Thoracic aorta (tissue), 2 donors: ENCODE measurements at regions not wholly inside any gene's neighbourhood (a gene's known extent, or its start where the extent isn't known, plus 50 kb on each side); places are given as distances from the start of the nearest gene placed in this dataset.

Experiments
- ATAC-seq: fragments of 150-250 bp; one replicate; pipeline ENCODE4 v1.8.0; 2017; ENCODE audit warnings: low read depth; ENCODE audit not compliant: insufficient number of reproducible peaks, low FRiP score
- DNase-seq: peaks from one replicate; pipeline ENCODE4 v3.0.0-alpha.2; 2020; ENCODE audit warnings: low spot score
- H3K27ac ChIP-seq, 2 donors: fragments of 200-600 bp; sonication (generic); 1 replicate in 1 of 2; 2 replicates in 1 of 2; pipeline ENCODE4 v1.5.1; 2016; ENCODE audit warnings: mild to moderate bottlenecking in 2 of 2, moderate library complexity in 2 of 2
- H3K27me3 ChIP-seq: fragments of 200-600 bp; sonication (generic); replicated peaks from 2 replicates; pipeline ENCODE4 v1.6.0; 2016; ENCODE audit warnings: mild to moderate bottlenecking; ENCODE audit not compliant: insufficient read depth
- H3K36me3 ChIP-seq: fragments of 200-600 bp; sonication (generic); one replicate; pipeline ENCODE4 v1.5.1; 2016
- H3K4me1 ChIP-seq, 2 donors: fragments of 200-600 bp; sonication (generic); 1 replicate in 1 of 2; 2 replicates in 1 of 2; pipeline versions ENCODE4 v1.5.1 to v1.6.0; 2016; ENCODE audit warnings: low read depth in 2 of 2, mild to moderate bottlenecking in 1 of 2; ENCODE audit not compliant: control insufficient read depth in 1 of 2
- H3K4me3 ChIP-seq: fragments of 200-600 bp; sonication (generic); 2 replicates; pipeline ENCODE4 v1.5.1; 2016; ENCODE audit warnings: mild to moderate bottlenecking
- H3K9me3 ChIP-seq: fragments of 200-600 bp; sonication (generic); 2 replicates; pipeline ENCODE4 v1.5.1; 2016
- CTCF ChIP-seq: fragments of 200-600 bp; sonication (generic); IDR thresholded peaks from one replicate; pipeline ENCODE4 v1.5.1; 2019; ENCODE audit warnings: antibody characterized with exemption

GRCh38 chr2:81747481-81748070 is 1443.0 kb upstream of the LRRTM1 start:
- no peaks in the 10 kb centered on the region for H3K36me3 ChIP-seq
- TF ChIP-seq CTCF, result no peak
- no peak overlapping the region for H3K27ac ChIP-seq
- H3K4me3 ChIP-seq, result no peak overlapping the region
- no peaks in the 10 kb centered on the region for H3K9me3 ChIP-seq
- DNase-seq (no peak), ATAC-seq (no peak)
- H3K27me3 ChIP-seq, result no peaks in the 10 kb centered on the region
- no peaks in the 10 kb centered on the region for H3K4me1 ChIP-seq

DNA sequence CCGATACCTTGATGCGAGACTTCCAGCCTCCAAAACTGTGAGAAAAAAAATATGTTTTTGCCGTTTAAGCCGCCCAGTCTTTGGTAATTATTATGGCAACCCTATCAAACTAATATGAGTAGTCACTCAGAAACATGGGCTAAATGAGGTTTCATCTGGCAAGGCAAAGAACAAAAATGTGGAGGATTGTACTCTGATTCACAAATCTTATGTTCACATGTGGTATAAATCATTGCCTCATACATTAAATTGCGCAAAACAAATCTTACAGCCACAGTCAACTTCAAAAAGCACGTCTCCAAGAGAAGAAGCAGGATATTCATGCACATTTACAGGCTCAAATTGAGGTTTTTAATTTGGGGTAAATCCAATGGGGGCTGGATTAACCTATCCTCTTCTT is 1435.4 kb upstream of the LRRTM1 start:
- Histone ChIP-seq H3K27ac (no peak overlapping the region), H3K9me3 (no peaks in the 10 kb centered on the region), H3K4me1 (no peaks in the 10 kb centered on the region), H3K4me3 (no peak overlapping the region), H3K27me3 (no peaks in the 10 kb centered on the region), H3K36me3 (no peaks in the 10 kb centered on the region)
- DNase-seq (no peak), ATAC-seq (no peak)
- no peak for TF ChIP-seq CTCF

- Histone ChIP-seq H3K9me3 (no peaks in the 10 kb centered on the region), H3K27ac (no peak overlapping the region), H3K4me3 (no peak overlapping the region), H3K36me3 (no peaks in the 10 kb centered on the region), H3K27me3 (no peaks in the 10 kb centered on the region), H3K4me1 (no peaks in the 10 kb centered on the region)
- no peak for ATAC-seq
- no peak for DNase-seq
- TF ChIP-seq CTCF, result no peak
Measured at GRCh38 chr2:81734981-81735380, 1430.4 kb upstream of the LRRTM1 start.

- H3K4me3 ChIP-seq, result no peak overlapping the region
- H3K9me3 ChIP-seq, result no peaks in the 10 kb centered on the region
- no peak overlapping the region for H3K27ac ChIP-seq
- H3K27me3 ChIP-seq, result no peaks in the 10 kb centered on the region
- ATAC-seq (no peak), DNase-seq (no peak)
- no peak for TF ChIP-seq CTCF
- H3K4me1 ChIP-seq, result no peaks in the 10 kb centered on the region
- no peaks in the 10 kb centered on the region for H3K36me3 ChIP-seq
Measured at GRCh38 chr2:81714817-81715216, 1410.3 kb upstream of the LRRTM1 start.

DNA sequence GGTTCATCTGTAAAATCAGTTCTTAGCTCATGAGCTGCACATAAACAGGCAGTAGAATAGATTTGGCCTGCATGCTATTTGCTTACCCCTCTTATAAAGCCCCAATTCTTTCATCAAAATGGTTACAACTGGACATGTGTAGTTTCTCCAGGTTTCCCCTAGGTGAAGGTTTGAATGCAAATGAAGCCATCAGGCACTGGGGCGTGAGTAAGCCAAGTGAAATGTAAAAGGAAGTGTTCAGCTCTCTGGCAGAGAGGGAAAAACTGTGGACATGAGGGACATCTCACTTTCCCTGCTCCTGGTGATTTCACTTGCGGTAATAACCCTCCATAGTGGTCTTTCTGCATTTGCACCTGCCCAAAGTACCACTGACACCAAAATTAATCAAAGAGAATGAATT is 1402.3 kb upstream of the LRRTM1 start:
- TF ChIP-seq CTCF, result no peak
- no peak overlapping the region for H3K27ac ChIP-seq
- no peaks in the 10 kb centered on the region for H3K36me3 ChIP-seq
- no peak overlapping the region for H3K4me3 ChIP-seq
- DNase-seq (no peak), ATAC-seq (no peak)
- H3K9me3 ChIP-seq, result no peaks in the 10 kb centered on the region
- H3K27me3 ChIP-seq, result no peaks in the 10 kb centered on the region
- no peaks in the 10 kb centered on the region for H3K4me1 ChIP-seq
